PFSK-1 (cell line): ENCODE measurements at regions not wholly inside any gene's neighbourhood (a gene's known extent, or its start where the extent isn't known, plus 50 kb on each side); places are given as distances from the start of the nearest gene placed in this dataset.

ENCODE experiments used
- SIN3A ChIP-seq: IDR thresholded peaks from 2 replicates; pipeline ENCODE4 v1.6.1; 2012; ENCODE audit warnings: mild to moderate bottlenecking, low read length, moderate library complexity, borderline replicate concordance; ENCODE audit not compliant: insufficient read depth
- TAF1 ChIP-seq: IDR thresholded peaks from 2 replicates; pipeline ENCODE4 v1.6.1; 2012; ENCODE audit warnings: low read length, control low read depth, borderline replicate concordance; ENCODE audit not compliant: insufficient read depth

- TF ChIP-seq SIN3A = no peak
- TF ChIP-seq TAF1 = no peak
Observed at GRCh38 chr2:205914213-205915129, 171.5 kb downstream of the INO80D start.
